ENCODE measurements at regions not wholly inside any gene's neighbourhood (a gene's known extent, or its start where the extent isn't known, plus 50 kb on each side); places are given as distances from the start of the nearest gene placed in this dataset.

DNA sequence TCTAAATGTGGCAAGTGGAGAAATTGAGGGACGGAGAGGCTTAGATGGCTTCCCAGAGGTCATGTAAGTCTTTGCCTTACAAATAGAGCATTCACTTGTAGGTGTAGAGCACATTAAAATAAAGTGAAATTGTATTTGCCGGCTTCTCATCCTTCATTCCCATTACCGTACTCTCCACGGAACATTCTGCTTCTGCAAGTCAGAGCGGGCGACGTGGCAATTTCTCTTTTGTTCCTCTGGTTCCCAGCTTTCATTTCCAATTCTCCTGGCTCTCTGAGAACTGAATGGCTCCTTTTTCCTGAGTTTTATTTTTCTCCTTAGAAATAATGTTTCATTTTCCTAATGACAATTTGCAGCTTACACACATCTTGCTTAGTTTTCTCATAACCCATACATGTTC is 51.3 kb upstream of the PFKP start:
- DNase-seq = no peak

DNA sequence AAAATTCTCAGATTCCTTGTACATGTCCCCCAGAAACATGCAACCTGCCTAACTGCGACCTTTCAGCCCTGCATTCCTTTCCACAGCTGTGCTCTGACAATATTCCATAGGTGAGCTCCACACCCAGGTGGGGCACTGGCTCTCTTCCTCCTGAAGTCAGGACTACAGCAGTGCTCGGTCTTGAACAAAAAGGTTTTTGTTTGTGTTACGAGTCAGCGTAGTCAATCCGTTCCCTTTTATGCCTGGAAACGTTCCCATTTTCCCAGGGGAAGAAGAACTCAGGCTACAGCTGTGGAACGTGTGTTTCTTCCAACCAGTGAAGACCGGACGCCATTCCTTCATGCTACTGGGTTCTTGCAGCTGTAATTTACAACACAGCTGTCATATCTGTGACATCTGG is 52.4 kb upstream of the PFKP start:
- DNase-seq = no peak

- DNase-seq = no peak
Observed at GRCh38 chr10:3012223-3012622, 55.1 kb upstream of the PFKP start.

DNA sequence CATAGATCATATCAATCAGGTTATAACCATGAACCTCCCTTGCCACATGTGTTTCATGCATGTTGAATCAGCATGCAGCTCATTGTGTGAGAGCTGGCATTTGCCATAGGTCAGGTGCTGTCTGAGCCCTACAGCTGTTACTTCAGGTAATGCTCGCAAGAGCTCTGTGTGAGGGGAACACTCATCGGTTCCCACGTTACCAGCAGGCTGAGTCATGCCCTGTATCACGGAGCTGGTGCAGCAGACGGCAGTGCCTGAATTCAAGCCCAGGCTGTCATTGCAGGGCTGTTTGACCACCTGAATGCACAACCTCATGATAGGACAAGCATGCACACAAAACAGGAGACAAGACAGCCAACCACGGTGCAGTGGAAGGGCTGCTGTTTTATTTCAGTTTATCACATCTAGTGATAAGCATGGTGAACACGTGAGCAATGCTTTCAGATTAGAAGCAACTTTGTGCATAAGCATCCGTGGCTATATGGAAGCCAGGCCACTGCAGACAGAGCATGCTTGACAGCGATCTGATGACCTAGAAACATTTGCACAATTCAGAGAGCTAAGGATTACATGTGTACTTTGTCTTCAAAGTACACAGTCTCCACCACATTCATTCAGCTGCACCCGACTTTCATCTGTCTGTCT is 56.4 kb upstream of the PFKP start:
- no peak for DNase-seq

- no peak for DNase-seq
Observed at GRCh38 chr10:3010334-3010733, 57.0 kb upstream of the PFKP start.

DNA sequence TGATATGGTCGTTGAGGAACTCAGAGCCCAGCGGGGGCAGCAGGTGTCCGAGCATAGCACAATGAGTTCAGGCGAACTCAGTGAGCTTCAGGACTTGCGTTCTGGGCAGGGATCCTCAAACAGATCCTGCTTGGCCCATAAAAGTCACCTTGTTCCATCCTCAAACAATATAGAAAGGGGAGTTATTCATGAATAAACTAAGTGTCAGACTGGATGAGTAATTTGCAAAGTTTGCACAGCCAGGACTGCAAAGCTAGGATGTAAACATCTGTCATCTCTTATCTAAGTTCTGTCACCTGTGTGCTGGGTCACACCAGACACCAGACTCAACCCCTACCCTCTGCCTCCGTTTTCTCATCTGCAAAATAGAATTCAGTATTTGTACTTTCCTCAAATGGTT is 58.0 kb upstream of the PFKP start:
- no peak for DNase-seq

DNA sequence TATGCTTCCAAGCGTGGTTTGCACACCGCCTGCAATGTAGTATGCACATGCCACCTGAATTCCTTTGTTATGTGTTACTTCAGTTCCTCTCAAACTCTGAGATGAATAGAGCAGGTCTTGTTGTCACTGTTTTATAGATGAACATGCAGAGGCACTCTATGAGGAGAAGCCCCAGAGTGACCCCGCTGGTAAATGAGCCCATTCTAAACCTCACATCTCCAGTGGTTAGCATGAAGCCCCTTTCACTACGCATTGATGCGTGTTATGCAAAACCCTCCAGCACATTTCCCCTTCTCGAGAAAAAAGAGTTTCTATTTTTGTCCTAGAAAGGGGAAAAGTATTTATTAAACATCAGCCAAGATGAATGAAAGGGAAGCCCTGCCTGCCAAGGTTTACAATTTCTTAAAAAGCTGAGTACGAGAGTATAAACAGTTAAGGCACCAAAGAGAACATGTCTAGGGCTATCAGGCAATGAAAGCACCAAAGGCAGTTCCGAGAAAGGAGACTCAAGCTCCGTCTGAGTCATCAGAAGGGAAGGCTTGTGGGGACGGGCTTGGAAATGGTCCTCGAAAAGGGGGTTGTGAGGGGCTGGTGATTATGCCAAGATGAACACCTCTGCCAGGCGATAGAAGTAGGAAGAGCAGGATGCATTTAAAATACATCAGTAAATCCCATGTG is 58.7 kb upstream of the PFKP start:
- DNase-seq = no peak

DNA sequence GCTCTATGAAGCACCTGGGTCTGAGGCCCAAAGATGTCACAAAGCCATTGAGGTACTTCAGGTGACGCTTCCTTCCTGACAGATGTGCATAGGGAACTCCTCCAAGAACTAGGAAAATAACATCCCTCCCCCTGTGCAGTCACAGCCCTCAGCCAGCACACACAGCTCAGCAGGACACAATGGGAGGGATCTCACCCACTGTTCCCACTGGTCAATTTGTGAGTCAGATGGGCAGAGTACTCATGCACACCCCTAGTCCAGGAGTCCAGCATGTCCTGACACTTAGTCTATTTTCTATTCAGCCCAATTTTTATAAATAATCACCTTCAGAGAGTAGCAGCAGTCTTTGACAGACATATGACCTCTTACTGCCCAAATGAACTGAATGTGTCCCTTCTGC is 60.7 kb upstream of the PFKP start:
- DNase-seq = no peak

DNA sequence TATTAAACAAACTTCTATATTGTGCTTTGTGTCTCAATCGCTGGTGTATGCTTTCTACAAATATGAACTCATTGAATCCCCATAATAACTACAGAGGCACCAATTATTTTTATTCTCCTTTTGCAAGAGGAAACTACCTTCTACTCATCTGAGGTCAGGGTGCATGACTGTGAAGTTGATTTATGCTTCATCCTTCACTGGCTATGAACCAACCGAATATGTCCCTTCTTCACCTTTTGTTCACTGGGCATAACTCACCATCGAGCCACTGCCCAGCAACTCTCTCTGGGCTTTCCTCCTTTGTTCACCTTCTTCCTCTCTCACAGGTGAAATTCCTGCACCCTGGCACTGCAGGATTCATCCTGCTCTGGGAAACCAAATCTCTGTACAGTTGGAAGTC is 61.3 kb upstream of the PFKP start:
- no peak for DNase-seq

GRCh38 chr10:3002304-3002703 is 65.0 kb upstream of the PFKP start:
- no peak for DNase-seq

- no peak for DNase-seq
Observed at GRCh38 chr10:3000048-3000447, 67.3 kb upstream of the PFKP start.

DNA sequence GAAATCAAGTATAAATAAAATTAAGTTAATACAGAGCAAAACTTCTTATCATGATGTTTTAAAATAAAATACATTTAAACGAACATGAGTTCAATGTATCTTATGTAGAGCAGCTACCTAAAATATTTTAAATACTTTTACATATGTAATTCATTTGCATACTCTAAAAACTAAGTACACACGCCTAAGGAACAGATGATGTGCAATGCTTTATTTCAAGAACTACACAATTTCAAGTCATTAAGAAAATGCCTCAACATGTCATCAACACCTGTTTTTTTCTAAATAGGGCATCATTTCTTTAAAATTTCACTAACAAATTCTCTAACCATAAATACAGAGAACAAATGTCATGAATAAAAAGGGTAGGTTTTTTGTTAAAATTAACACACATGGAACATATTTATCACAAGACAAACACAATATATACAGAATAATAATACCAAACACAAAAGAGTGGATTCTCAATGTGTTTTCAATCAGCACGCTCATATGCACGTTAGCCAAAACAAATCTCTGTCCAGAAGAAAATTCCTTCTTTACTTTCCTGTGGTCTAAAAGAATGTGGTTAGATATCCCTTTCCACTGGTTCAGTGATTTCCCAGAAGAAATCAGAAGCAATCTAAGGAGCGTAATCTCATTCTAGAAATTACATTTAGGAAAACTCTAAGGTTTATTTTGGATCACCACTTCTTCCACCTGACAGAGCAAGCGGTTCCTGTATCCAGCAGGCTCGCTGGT is 73.0 kb upstream of the PFKP start:
- no peak for DNase-seq

- DNase-seq = no peak
Observed at GRCh38 chr10:2993636-2994035, 73.7 kb upstream of the PFKP start.

GRCh38 chr10:2992401-2993198 is 74.7 kb upstream of the PFKP start:
- no peak for DNase-seq

DNA sequence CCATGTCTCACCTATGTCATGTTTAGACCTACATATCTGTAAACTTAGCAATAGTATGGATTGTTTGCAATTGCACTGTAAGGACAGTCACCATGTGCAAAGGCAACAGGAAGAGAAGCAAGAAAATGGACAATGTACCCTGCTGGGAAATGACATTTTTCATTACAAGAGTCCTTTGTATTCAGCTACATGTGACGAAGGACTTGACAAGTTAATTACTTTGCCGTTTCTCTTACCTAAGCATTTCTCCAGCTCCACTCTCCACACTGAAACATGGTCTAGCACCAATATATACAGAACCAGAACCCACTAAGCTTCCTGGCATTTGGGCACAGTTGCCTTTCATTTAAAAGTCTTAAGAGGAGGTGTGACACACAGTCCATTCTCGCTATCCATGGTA is 76.6 kb upstream of the PFKP start:
- DNase-seq = no peak

DNA sequence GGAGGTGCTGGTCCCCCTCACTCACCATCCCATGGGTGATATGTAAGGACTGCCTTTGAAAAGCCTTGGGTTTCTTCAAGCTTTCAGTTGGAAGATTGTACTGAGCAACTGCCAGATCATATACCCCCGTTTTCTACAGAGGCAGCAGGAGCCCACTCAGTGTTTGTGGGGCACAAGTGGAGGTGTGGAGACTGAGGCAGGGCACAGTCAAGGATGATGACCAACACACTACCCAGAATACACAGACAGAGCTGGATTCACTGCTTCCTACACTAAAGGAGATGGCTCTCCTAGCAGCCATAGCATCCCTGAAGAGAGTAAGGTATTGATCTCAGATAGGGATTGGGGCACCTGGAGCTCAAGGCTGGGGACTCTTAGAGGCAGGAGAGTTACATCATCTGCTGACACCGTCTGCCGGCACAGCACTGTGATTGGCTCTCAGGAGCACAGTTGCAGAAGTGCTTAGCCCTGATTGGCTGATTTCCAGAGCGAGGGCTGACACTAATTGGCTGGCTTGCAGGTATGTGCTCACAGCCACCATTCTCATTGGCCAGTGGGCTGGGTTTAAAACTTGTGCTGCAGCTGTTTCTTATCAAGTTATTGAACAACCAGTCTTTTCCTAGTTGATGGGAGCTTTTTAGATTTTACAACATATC is 77.9 kb upstream of the PFKP start:
- no peak for DNase-seq

GRCh38 chr10:2987185-2987768 is 80.1 kb upstream of the PFKP start:
- no peak for DNase-seq

DNA sequence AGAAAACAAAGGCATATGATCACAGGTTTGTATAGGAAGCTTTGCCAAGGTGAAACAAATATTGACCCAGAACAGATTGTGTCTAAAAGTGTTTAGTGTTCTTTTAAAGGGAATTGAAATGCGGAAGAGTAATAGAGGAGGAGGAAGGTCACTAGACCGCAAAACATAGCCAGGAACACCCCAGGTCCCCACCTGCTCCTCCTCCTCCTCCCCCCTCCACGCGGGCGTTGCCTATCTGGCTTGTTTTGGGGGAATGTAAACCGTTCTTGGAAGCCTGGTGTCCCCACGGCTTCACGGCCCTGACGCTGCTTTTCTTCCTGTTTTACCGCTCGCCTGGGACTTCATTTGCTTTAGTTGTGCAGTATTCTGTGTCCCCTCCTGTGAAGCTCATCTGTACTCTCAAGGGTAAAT is 81.0 kb upstream of the PFKP start:
- DNase-seq = no peak

- DNase-seq = no peak
Observed at GRCh38 chr10:2985729-2986232, 81.6 kb upstream of the PFKP start.

- no peak for DNase-seq
Observed at GRCh38 chr10:2984682-2985081, 82.7 kb upstream of the PFKP start.

- no peak for DNase-seq
Observed at GRCh38 chr10:2982146-2982545, 85.2 kb upstream of the PFKP start.

DNA sequence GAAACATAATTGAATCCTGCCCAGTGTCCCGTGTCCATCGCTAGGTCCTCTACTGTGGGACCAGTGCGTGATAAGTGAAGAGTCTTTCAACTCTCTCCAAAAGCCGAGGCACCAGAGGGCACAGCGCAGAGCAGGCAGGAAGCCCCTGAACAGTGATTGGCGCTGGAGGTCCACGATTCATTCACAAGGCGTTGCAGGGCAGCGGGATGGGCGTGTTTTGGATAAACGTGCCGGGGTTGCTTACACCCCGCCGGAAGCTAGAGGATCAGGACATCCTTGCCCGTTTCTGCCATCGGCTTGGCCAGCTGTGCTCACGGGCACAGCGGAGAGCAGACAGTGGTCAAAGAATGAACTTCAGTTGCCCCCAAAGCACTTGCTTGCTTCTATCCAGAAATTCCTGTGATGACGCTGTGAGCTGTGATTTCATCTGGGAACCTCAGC is 86.0 kb upstream of the PFKP start:
- no peak for DNase-seq
